CD4-positive, alpha-beta T cell (primary cell): ENCODE measurements at regions not wholly inside any gene's neighbourhood (a gene's known extent, or its start where the extent isn't known, plus 50 kb on each side); places are given as distances from the start of the nearest gene placed in this dataset.

Experiments used
- ATAC-seq: fragments of 200-7000 bp; cut with Tn5 transposase; one replicate; pipeline ENCODE4 v1.10.0; 2022; ENCODE audit warnings: mild to moderate bottlenecking; ENCODE audit not compliant: poor library complexity
- CTCF ChIA-PET: fragments of 350-600 bp; sonication (Branson Sonifier 250); formaldehyde crosslinking; loops from one replicate; lab custom pipeline; 2021; ENCODE audit warnings: antibody characterized with exemption, inconsistent platforms; lab: Charles Lee
- POLR2A ChIA-PET: fragments of 350-600 bp; sonication (Branson Sonifier 250); formaldehyde crosslinking; loops from one replicate; lab custom pipeline; 2021; ENCODE audit warnings: antibody characterized with exemption, inconsistent platforms; lab: Charles Lee
- DNase-seq, 14 experiments: peaks; one replicate each; pipeline ENCODE4 v3.0.0-alpha.2; 2013 to 2020; ENCODE audit warnings: mixed read lengths in 2 of 14
- H3K27ac ChIP-seq, 2 donors: one replicate each; pipeline versions ENCODE4 v1.5.1 to v1.7.0; 2013; ENCODE audit warnings: low read length in 2 of 2, low read depth in 1 of 2, mild to moderate bottlenecking in 1 of 2
- H3K27me3 ChIP-seq, 2 experiments: 1 replicate in 1 of 2; 2 replicates in 1 of 2; pipeline versions ENCODE4 v1.6.1 to v1.7.0; 2013; ENCODE audit warnings: low read length in 2 of 2, control low read depth in 1 of 2, mild to moderate bottlenecking in 1 of 2, moderate library complexity in 1 of 2; ENCODE audit not compliant: insufficient read depth in 2 of 2, control insufficient read depth in 1 of 2
- H3K36me3 ChIP-seq: one replicate; pipeline ENCODE4 v1.6.1; 2013; ENCODE audit warnings: low read length, control low read depth; ENCODE audit not compliant: insufficient read depth
- H3K4me1 ChIP-seq: one replicate; pipeline ENCODE4 v1.6.1; 2013; ENCODE audit warnings: low read length, control low read depth; ENCODE audit not compliant: insufficient read depth
- H3K4me3 ChIP-seq: one replicate; pipeline ENCODE4 v1.5.1; 2013; ENCODE audit warnings: mild to moderate bottlenecking, low read length, moderate library complexity
- H3K9me3 ChIP-seq, 2 experiments: 1 replicate in 1 of 2; 2 replicates in 1 of 2; pipeline versions ENCODE4 v1.6.1 to v1.7.0; 2013; ENCODE audit warnings: low read length in 2 of 2, mild to moderate bottlenecking in 2 of 2, control low read depth in 1 of 2, moderate library complexity in 1 of 2; ENCODE audit not compliant: control insufficient read depth in 1 of 2, insufficient read depth in 1 of 2
- H3K27ac Mint-ChIP-seq: one replicate; pipeline ENCODE4 v1.8.0; 2020; ENCODE audit warnings: mixed read lengths
- H3K27me3 Mint-ChIP-seq: one replicate; pipeline ENCODE4 v1.8.0; 2021; ENCODE audit warnings: mixed read lengths
- H3K36me3 Mint-ChIP-seq: one replicate; pipeline ENCODE4 v1.8.0; 2021; ENCODE audit warnings: low read depth, mixed read lengths
- H3K4me1 Mint-ChIP-seq: one replicate; pipeline ENCODE4 v1.8.0; 2021; ENCODE audit warnings: low read depth, mixed read lengths
- H3K4me3 Mint-ChIP-seq: one replicate; pipeline ENCODE4 v1.8.0; 2020; ENCODE audit warnings: mild to moderate bottlenecking, mixed read lengths
- H3K9me3 Mint-ChIP-seq: one replicate; pipeline ENCODE4 v1.8.0; 2020; ENCODE audit warnings: mixed read lengths
- CTCF ChIP-seq: fragments of 200-600 bp; IDR thresholded peaks from one replicate; pipeline ENCODE4 v1.8.0; 2022; ENCODE audit warnings: antibody characterized with exemption, mild to moderate bottlenecking
- intact Hi-C, 2 experiments: fragments of 100-400 bp; cut with DNase I in 1 of 2; cut with micrococcal nuclease in 1 of 2; formaldehyde crosslinking; loops; one replicate each; pipeline versions ENCODE4 v1.15.1 to v1.9.0; 2023 to 2025; cut with DNase I, micrococcal nuclease

DNA sequence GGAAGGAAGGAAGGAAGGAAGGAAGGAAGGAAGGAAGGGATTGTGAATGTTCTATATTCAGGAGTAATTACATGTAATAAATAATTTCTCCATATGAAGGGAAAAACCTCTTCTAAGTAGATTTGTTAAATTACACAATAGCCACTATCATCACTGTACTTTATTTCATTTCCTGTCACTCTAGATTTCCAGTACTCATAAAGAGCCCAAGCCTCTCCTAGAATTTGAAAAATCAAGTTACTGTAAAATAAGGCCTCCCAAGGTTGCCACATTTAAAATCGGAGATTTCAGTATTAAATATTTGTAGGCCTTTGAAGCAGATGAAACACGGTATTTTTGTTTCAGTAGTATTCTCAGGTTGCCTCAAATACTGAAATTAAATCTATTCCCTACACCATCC, 499.0 kb downstream of the CDH10 start:
- Mint-ChIP-seq H3K9me3 (peaks cover 6% of the 10 kb centered on the region), H3K4me3 (no peak overlapping the region), H3K4me1 (no peaks in the 10 kb centered on the region), H3K36me3 (no peaks in the 10 kb centered on the region), H3K27ac (no peak overlapping the region), H3K27me3 (no peaks in the 10 kb centered on the region)
- Histone ChIP-seq H3K4me3 (no peak overlapping the region), H3K4me1 (no peaks in the 10 kb centered on the region), H3K9me3 (peaks cover 0 to 4% of the 10 kb centered on the region in 2 experiments), H3K36me3 (no peaks in the 10 kb centered on the region), H3K27ac (no peak overlapping the region), H3K27me3 (no peaks in the 10 kb centered on the region)
- CTCF ChIA-PET: no interaction called here
- DNase-seq: no peak
- TF ChIP-seq CTCF: no peak
- intact Hi-C loops: no loop called here
- POLR2A ChIA-PET: no interaction called here
- ATAC-seq: no peak

- CTCF ChIA-PET: no interaction called here
- Histone ChIP-seq H3K27me3 (no peaks in the 10 kb centered on the region), H3K4me3 (no peak overlapping the region), H3K36me3 (no peaks in the 10 kb centered on the region), H3K27ac (no peak overlapping the region), H3K9me3 (peaks cover 0 to 3% of the 10 kb centered on the region in 2 experiments), H3K4me1 (no peaks in the 10 kb centered on the region)
- intact Hi-C loops: no loop called here
- no peaks in the 10 kb centered on the region for H3K36me3 Mint-ChIP-seq
- no peak overlapping the region for H3K4me3 Mint-ChIP-seq
- H3K27ac Mint-ChIP-seq: no peak overlapping the region
- no peaks in the 10 kb centered on the region for H3K4me1 Mint-ChIP-seq
- no peak for DNase-seq
- ATAC-seq: no peak
- H3K27me3 Mint-ChIP-seq: no peaks in the 10 kb centered on the region
- TF ChIP-seq CTCF: no peak
- POLR2A ChIA-PET: no interaction called here
- peaks cover 8% of the 10 kb centered on the region for H3K9me3 Mint-ChIP-seq
Observed at GRCh38 chr5:24161559-24161958, 483.2 kb downstream of the CDH10 start.

DNA sequence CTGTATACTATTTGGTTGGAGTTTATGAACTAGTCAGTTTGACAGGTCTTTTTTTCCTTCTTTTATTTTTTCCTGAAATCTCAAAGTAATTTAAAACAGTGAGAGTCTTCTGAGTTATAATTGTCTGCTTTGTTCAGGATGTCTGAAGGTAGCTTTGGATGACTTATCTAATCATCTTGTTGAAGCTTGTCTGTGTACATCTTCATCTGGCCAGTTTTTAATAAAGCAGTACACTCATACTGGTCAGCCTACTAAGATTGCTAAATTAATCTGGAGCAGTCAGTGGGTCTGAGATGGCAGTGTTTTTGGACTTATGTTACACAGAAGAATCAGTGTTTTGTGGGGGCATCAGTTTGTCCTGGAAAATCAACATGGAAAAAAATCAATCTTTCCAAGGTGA, 482.4 kb downstream of the CDH10 start:
- Mint-ChIP-seq H3K36me3 (no peaks in the 10 kb centered on the region), H3K4me1 (no peaks in the 10 kb centered on the region), H3K4me3 (no peak overlapping the region), H3K27me3 (no peaks in the 10 kb centered on the region), H3K27ac (no peak overlapping the region), H3K9me3 (peaks cover 8% of the 10 kb centered on the region)
- no peak for ATAC-seq
- H3K27me3 ChIP-seq: no peaks in the 10 kb centered on the region
- intact Hi-C loops: no loop called here
- no peaks in the 10 kb centered on the region for H3K4me1 ChIP-seq
- POLR2A ChIA-PET: no interaction called here
- CTCF ChIA-PET: no interaction called here
- peaks cover 0 to 3% of the 10 kb centered on the region in 2 experiments for H3K9me3 ChIP-seq
- no peak for TF ChIP-seq CTCF
- H3K36me3 ChIP-seq: no peaks in the 10 kb centered on the region
- no peak overlapping the region for H3K4me3 ChIP-seq
- no peak for DNase-seq
- no peak overlapping the region for H3K27ac ChIP-seq
